ENCODE measurements at regions not wholly inside any gene's neighbourhood (a gene's known extent, or its start where the extent isn't known, plus 50 kb on each side); places are given as distances from the start of the nearest gene placed in this dataset.

- TF ChIP-seq, protein P1, sequence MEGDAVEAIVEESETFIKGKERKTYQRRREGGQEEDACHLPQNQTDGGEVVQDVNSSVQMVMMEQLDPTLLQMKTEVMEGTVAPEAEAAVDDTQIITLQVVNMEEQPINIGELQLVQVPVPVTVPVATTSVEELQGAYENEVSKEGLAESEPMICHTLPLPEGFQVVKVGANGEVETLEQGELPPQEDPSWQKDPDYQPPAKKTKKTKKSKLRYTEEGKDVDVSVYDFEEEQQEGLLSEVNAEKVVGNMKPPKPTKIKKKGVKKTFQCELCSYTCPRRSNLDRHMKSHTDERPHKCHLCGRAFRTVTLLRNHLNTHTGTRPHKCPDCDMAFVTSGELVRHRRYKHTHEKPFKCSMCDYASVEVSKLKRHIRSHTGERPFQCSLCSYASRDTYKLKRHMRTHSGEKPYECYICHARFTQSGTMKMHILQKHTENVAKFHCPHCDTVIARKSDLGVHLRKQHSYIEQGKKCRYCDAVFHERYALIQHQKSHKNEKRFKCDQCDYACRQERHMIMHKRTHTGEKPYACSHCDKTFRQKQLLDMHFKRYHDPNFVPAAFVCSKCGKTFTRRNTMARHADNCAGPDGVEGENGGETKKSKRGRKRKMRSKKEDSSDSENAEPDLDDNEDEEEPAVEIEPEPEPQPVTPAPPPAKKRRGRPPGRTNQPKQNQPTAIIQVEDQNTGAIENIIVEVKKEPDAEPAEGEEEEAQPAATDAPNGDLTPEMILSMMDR (conservative IDR thresholded peaks at IDR 0.05; ENCODE audit: low read length) = no peak
- H3K4me3 ChIP-seq (ENCODE audit: low read length) = no peak overlapping the region
- DNase-seq (ENCODE audit: low read depth) = no peak
These were observed 54.5 kb upstream of the FAM78B start for GRCh38 chr1:166221316-166221715.

GRCh38 chr1:166233750-166234366 is 67.1 kb upstream of the FAM78B start:
- TF ChIP-seq, protein P1 (conservative IDR thresholded peaks at IDR 0.05; ENCODE audit: low read length) = no peak
- DNase-seq (ENCODE audit: low read depth) = no peak
- H3K4me3 ChIP-seq (ENCODE audit: low read length) = no peak overlapping the region

- no peak for DNase-seq (ENCODE audit: low read depth)
- no peak overlapping the region for H3K4me3 ChIP-seq (ENCODE audit: low read length)
- TF ChIP-seq, protein P1 (conservative IDR thresholded peaks at IDR 0.05; ENCODE audit: low read length) = no peak
These were observed 68.9 kb upstream of the FAM78B start for GRCh38 chr1:166235728-166236127.

- TF ChIP-seq, protein P1 (conservative IDR thresholded peaks at IDR 0.05; ENCODE audit: low read length) = no peak
- H3K4me3 ChIP-seq (ENCODE audit: low read length) = no peak overlapping the region
- no peak for DNase-seq (ENCODE audit: low read depth)
These were observed 70.9 kb upstream of the FAM78B start for GRCh38 chr1:166237675-166238074.

DNA sequence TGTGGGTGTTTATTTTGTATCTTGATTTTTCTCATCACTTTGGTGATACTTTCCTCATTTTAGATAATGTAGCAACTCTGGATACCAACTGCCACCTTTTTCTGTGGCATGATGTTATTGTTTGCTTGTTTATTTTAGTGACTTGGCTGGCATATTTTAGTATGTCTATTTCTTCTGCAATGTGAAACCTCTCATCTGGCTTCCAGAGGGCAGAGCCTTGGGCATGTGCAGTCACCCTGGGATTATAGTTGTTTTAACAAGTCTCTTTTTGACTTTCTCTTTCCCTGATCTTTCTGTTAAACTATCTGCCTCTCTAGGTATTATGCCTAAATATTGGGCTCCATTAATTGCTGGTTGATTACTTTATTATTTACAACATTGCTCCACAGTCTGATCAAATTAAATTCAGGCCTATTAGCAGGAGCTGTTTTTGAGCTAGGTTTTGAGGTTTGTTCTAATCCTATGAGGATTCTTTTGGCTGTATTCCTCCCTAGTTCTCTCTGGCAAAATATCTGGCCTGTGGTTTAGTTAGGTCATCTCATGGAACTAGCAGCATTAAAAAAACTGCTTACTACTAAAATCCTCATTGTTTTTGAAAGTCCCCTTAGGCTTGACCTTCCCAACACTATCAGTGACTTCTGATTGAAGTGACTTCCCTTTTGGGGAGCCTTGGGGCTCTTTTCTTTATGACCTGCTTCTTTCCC is 86.4 kb upstream of the FAM78B start:
- TF ChIP-seq, protein P1 (conservative IDR thresholded peaks at IDR 0.05; ENCODE audit: low read length) = no peak
- H3K4me3 ChIP-seq (ENCODE audit: low read length) = no peak overlapping the region
- DNase-seq (ENCODE audit: low read depth) = no peak

- TF ChIP-seq, protein P1 (conservative IDR thresholded peaks at IDR 0.05; ENCODE audit: low read length) = no peak
- DNase-seq (ENCODE audit: low read depth) = no peak
- H3K4me3 ChIP-seq (ENCODE audit: low read length) = no peak overlapping the region
These were observed 91.2 kb upstream of the FAM78B start for GRCh38 chr1:166258017-166258416.

- TF ChIP-seq, protein P1 (conservative IDR thresholded peaks at IDR 0.05; ENCODE audit: low read length) = no peak
- no peak overlapping the region for H3K4me3 ChIP-seq (ENCODE audit: low read length)
- no peak for DNase-seq (ENCODE audit: low read depth)
These were observed 94.7 kb upstream of the FAM78B start for GRCh38 chr1:166261511-166261910.

Measured in AG10803 (cell line).